ENCODE measurements at regions not wholly inside any gene's neighbourhood (a gene's known extent, or its start where the extent isn't known, plus 50 kb on each side); places are given as distances from the start of the nearest gene placed in this dataset.

GRCh38 chr20:57922083-57922482 lies 212.3 kb upstream of the PMEPA1 start:
- Histone ChIP-seq H3K36me3 (no peaks in the 10 kb centered on the region), H3K27me3 (no peaks in the 10 kb centered on the region), H3K4me1 (no peaks in the 10 kb centered on the region), H3K9me3 (peaks cover 0 to 15% of the 10 kb centered on the region in 2 donors), H3K4me3 (no peak overlapping the region), H3K27ac (no peak overlapping the region)
- intact Hi-C loops (cut with DNase I; ENCODE audit: low total_unique reads), result no loop called here
- TF ChIP-seq CTCF (IDR thresholded peaks at IDR 0.05) (no peak), POLR2AphosphoS5 (IDR thresholded peaks at IDR 0.05) (no peak), POLR2A (IDR thresholded peaks at IDR 0.05) (no peak)
- no peak for DNase-seq (ENCODE audit: low spot score in 2 of 2)

- Histone ChIP-seq H3K36me3 (no peaks in the 10 kb centered on the region), H3K4me1 (no peaks in the 10 kb centered on the region), H3K9me3 (peaks cover 0 to 15% of the 10 kb centered on the region in 2 donors), H3K4me3 (no peak overlapping the region), H3K27me3 (no peaks in the 10 kb centered on the region), H3K27ac (no peak overlapping the region)
- no peak for TF ChIP-seq CTCF (IDR thresholded peaks at IDR 0.05)
- TF ChIP-seq POLR2A (IDR thresholded peaks at IDR 0.05), result no peak
- TF ChIP-seq POLR2AphosphoS5 (IDR thresholded peaks at IDR 0.05), result no peak
- intact Hi-C loops (cut with DNase I; ENCODE audit: low total_unique reads), result no loop called here
- no peak for DNase-seq (ENCODE audit: low spot score in 2 of 2)
These were observed 211.9 kb upstream of the PMEPA1 start for GRCh38 chr20:57921676-57922075.

GRCh38 chr20:57920971-57921370 lies 211.2 kb upstream of the PMEPA1 start:
- Histone ChIP-seq H3K27ac (no peak overlapping the region), H3K9me3 (peaks cover 0 to 7% of the 10 kb centered on the region in 2 donors), H3K36me3 (no peaks in the 10 kb centered on the region), H3K27me3 (no peaks in the 10 kb centered on the region), H3K4me1 (no peaks in the 10 kb centered on the region), H3K4me3 (no peak overlapping the region)
- no peak for DNase-seq (ENCODE audit: low spot score in 2 of 2)
- no peak for TF ChIP-seq POLR2A (IDR thresholded peaks at IDR 0.05)
- no peak for TF ChIP-seq POLR2AphosphoS5 (IDR thresholded peaks at IDR 0.05)
- TF ChIP-seq CTCF (IDR thresholded peaks at IDR 0.05), result no peak
- intact Hi-C loops (cut with DNase I; ENCODE audit: low total_unique reads), result no loop called here

GRCh38 chr20:57919049-57919448 lies 209.2 kb upstream of the PMEPA1 start:
- no peaks in the 10 kb centered on the region for H3K36me3 ChIP-seq
- no peak overlapping the region for H3K4me3 ChIP-seq
- no peaks in the 10 kb centered on the region for H3K27me3 ChIP-seq
- no peaks in the 10 kb centered on the region for H3K9me3 ChIP-seq
- TF ChIP-seq CTCF (IDR thresholded peaks at IDR 0.05) (no peak), POLR2AphosphoS5 (IDR thresholded peaks at IDR 0.05) (no peak), POLR2A (IDR thresholded peaks at IDR 0.05) (no peak)
- no peak for DNase-seq (ENCODE audit: low spot score in 2 of 2)
- intact Hi-C loops (cut with DNase I; ENCODE audit: low total_unique reads), result no loop called here
- no peaks in the 10 kb centered on the region for H3K4me1 ChIP-seq
- H3K27ac ChIP-seq, result no peak overlapping the region

GRCh38 chr20:57918551-57918950 lies 208.7 kb upstream of the PMEPA1 start:
- H3K4me1 ChIP-seq, result no peaks in the 10 kb centered on the region
- no peaks in the 10 kb centered on the region for H3K36me3 ChIP-seq
- no peak overlapping the region for H3K27ac ChIP-seq
- no peak for DNase-seq (ENCODE audit: low spot score in 2 of 2)
- no peak overlapping the region for H3K4me3 ChIP-seq
- no peaks in the 10 kb centered on the region for H3K9me3 ChIP-seq
- no peak for TF ChIP-seq POLR2A (IDR thresholded peaks at IDR 0.05)
- TF ChIP-seq POLR2AphosphoS5 (IDR thresholded peaks at IDR 0.05), result no peak
- TF ChIP-seq CTCF (IDR thresholded peaks at IDR 0.05), result no peak
- intact Hi-C loops (cut with DNase I; ENCODE audit: low total_unique reads), result no loop called here
- H3K27me3 ChIP-seq, result no peaks in the 10 kb centered on the region

Data from breast epithelium (tissue), 4 donors.